Esophagus muscularis mucosa (tissue), 4 donors: ENCODE measurements at regions not wholly inside any gene's neighbourhood (a gene's known extent, or its start where the extent isn't known, plus 50 kb on each side); places are given as distances from the start of the nearest gene placed in this dataset.

Experiments used
- DNase-seq: peaks from one replicate; pipeline ENCODE4 v3.0.0-alpha.2; 2017; ENCODE audit errors: extremely low spot score
- H3K27ac ChIP-seq, 4 donors: fragments of 200-600 bp; sonication (generic); replicated peaks in 1 of 4; 1 replicate in 3 of 4; 2 replicates in 1 of 4; pipeline ENCODE4 v1.5.1; 2016 to 2019; ENCODE audit warnings: mild to moderate bottlenecking in 1 of 4
- H3K27me3 ChIP-seq, 4 donors: fragments of 200-600 bp; sonication (generic); one replicate each; pipeline versions ENCODE4 v1.5.1 to v1.6.0; 2016 to 2019
- H3K36me3 ChIP-seq, 4 donors: fragments of 200-600 bp; sonication (generic); one replicate each; pipeline ENCODE4 v1.5.1; 2016 to 2019
- H3K4me1 ChIP-seq, 4 donors: fragments of 200-600 bp; sonication (generic); one replicate each; pipeline ENCODE4 v1.5.1; 2016 to 2019
- H3K4me3 ChIP-seq, 4 donors: fragments of 200-600 bp; sonication (generic); 1 replicate in 2 of 4; 2 replicates in 2 of 4; pipeline ENCODE4 v1.5.1; 2016 to 2019; ENCODE audit warnings: mild to moderate bottlenecking in 4 of 4, moderate library complexity in 1 of 4
- H3K9me3 ChIP-seq, 4 donors: fragments of 200-600 bp; sonication (generic); 1 replicate in 3 of 4; 2 replicates in 1 of 4; pipeline ENCODE4 v1.5.1; 2016 to 2019
- EP300 ChIP-seq: sonication (generic); formaldehyde crosslinking; IDR thresholded peaks from one replicate; pipeline ENCODE4 v1.6.1; 2017; ENCODE audit warnings: antibody characterized with exemption
- POLR2A ChIP-seq: fragments of 450-650 bp; IDR thresholded peaks from one replicate; pipeline ENCODE4 v1.6.1; 2017; ENCODE audit warnings: antibody characterized with exemption, moderate library complexity, mild to moderate bottlenecking, low read depth
- POLR2AphosphoS5 ChIP-seq, 2 donors: sonication (generic); formaldehyde crosslinking; IDR thresholded peaks; one replicate each; pipeline ENCODE4 v1.6.1; 2017; ENCODE audit warnings: antibody characterized with exemption in 2 of 2
- WGBS: methylation state at CpG from one replicate; pipeline ENCODE4 v1.1.5; 2018; 5-methylcytosine and 5-hydroxymethylcytosine counted together
- intact Hi-C: fragments of 100-400 bp; cut with DNase I; formaldehyde crosslinking; loops from one replicate; pipeline ENCODE4 v1.15.1; 2023
- TF ChIP-seq, protein P1 (sequence below), 3 experiments: fragments of 200-600 bp in 2 of 3; fragments of 450-650 bp in 1 of 3; sonication (generic) in 2 of 3; IDR thresholded peaks; one replicate each; pipeline ENCODE4 v1.5.1; 2017 to 2019; ENCODE audit warnings: antibody characterized with exemption in 3 of 3, mild to moderate bottlenecking in 2 of 3, moderate library complexity in 1 of 3

- intact Hi-C loops: no loop called here
- 79% methylated on average over 7 of the region's 7 CpGs for WGBS
- no peak overlapping the region for H3K4me3 ChIP-seq
Measured at GRCh38 chr2:58906081-58906645, 665.0 kb upstream of the FANCL start.

DNA sequence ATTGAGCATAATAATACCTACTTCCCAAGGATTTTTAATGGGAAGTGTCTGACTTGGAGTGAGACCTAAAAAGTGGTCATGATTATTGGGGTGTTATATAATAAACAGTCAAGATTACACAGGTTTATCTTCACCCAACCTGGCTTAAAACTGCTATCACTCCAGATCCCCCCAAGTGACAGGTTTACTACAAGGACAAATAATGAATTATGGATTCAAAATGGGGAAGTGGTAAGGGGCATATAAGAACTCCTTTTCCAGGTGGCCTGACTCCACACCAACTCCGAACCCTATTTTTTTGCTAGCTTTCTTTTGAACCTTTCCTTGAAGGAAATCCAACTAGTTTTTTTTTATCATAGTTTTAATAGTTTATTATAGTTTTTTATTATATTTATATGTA lies 663.0 kb upstream of the FANCL start:
- Histone ChIP-seq H3K4me1 (no peaks in the 10 kb centered on the region), H3K36me3 (no peaks in the 10 kb centered on the region), H3K9me3 (no peaks in the 10 kb centered on the region), H3K27ac (no peak overlapping the region), H3K27me3 (peaks cover 0 to 9% (median 0%) of the 10 kb centered on the region in 4 donors), H3K4me3 (no peak overlapping the region)
- intact Hi-C loops: no loop called here
- 94% methylated on average over 1 of the region's 1 CpG for WGBS
- DNase-seq: no peak
- TF ChIP-seq, protein P1, sequence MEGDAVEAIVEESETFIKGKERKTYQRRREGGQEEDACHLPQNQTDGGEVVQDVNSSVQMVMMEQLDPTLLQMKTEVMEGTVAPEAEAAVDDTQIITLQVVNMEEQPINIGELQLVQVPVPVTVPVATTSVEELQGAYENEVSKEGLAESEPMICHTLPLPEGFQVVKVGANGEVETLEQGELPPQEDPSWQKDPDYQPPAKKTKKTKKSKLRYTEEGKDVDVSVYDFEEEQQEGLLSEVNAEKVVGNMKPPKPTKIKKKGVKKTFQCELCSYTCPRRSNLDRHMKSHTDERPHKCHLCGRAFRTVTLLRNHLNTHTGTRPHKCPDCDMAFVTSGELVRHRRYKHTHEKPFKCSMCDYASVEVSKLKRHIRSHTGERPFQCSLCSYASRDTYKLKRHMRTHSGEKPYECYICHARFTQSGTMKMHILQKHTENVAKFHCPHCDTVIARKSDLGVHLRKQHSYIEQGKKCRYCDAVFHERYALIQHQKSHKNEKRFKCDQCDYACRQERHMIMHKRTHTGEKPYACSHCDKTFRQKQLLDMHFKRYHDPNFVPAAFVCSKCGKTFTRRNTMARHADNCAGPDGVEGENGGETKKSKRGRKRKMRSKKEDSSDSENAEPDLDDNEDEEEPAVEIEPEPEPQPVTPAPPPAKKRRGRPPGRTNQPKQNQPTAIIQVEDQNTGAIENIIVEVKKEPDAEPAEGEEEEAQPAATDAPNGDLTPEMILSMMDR (IDR thresholded peaks at IDR 0.05): no peak
- TF ChIP-seq EP300 (no peak), POLR2A (no peak), POLR2AphosphoS5 (IDR thresholded peaks at IDR 0.05) (no peak)

More at GRCh38 chr2:58906081-58906645, 665.0 kb upstream of the FANCL start:
- DNase-seq: no peak
- H3K27ac ChIP-seq: no peak overlapping the region
- H3K9me3 ChIP-seq: no peaks in the 10 kb centered on the region
- no peaks in the 10 kb centered on the region for H3K36me3 ChIP-seq
- no peak for TF ChIP-seq POLR2A
- TF ChIP-seq, protein P1 (IDR thresholded peaks at IDR 0.05): no peak
- no peak for TF ChIP-seq POLR2AphosphoS5 (IDR thresholded peaks at IDR 0.05)
- TF ChIP-seq EP300: no peak
- no peaks in the 10 kb centered on the region for H3K4me1 ChIP-seq
- peaks cover 0 to 6% (median 0%) of the 10 kb centered on the region in 4 donors for H3K27me3 ChIP-seq

DNA sequence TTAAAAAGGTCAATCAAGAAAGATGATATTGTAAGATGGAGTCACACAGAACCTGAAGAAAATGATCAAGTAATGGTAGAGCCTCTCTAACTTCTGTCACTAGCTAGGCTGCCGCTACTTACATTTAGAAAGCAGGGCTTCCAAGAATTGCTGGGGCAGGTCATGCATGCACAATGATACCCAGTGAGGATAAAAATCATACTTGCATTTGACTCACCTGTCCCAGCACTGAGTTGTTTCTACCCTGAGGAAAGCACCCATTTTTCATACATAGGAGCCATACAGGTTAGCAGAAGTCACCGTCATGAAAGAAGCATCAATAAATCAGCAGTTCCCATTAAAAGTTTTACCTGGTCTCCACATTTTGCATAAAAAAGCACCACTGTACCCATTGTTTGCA lies 662.3 kb upstream of the FANCL start:
- TF ChIP-seq EP300: no peak
- no peak for TF ChIP-seq POLR2A
- TF ChIP-seq, protein P1 (IDR thresholded peaks at IDR 0.05): no peak
- TF ChIP-seq POLR2AphosphoS5 (IDR thresholded peaks at IDR 0.05): no peak
- 94% methylated on average over 2 of the region's 2 CpGs for WGBS

GRCh38 chr2:58900246-58901027 lies 659.3 kb upstream of the FANCL start:
- Histone ChIP-seq H3K27ac (no peak overlapping the region), H3K4me3 (no peak overlapping the region), H3K27me3 (peaks cover 0 to 9% (median 0%) of the 10 kb centered on the region in 4 donors), H3K36me3 (no peaks in the 10 kb centered on the region), H3K9me3 (no peaks in the 10 kb centered on the region), H3K4me1 (no peaks in the 10 kb centered on the region)
- TF ChIP-seq EP300 (no peak), POLR2AphosphoS5 (IDR thresholded peaks at IDR 0.05) (no peak), POLR2A (no peak)
- TF ChIP-seq, protein P1 (IDR thresholded peaks at IDR 0.05): no peak
- intact Hi-C loops: no loop called here
- DNase-seq: no peak
- 30% methylated on average over 10 of the region's 10 CpGs for WGBS

More for the DNA sequence above, 662.3 kb upstream of the FANCL start:
- H3K27me3 ChIP-seq: peaks cover 0 to 9% (median 0%) of the 10 kb centered on the region in 4 donors
- H3K4me1 ChIP-seq: no peaks in the 10 kb centered on the region
- intact Hi-C loops: no loop called here
- H3K36me3 ChIP-seq: no peaks in the 10 kb centered on the region
- no peaks in the 10 kb centered on the region for H3K9me3 ChIP-seq
- no peak overlapping the region for H3K27ac ChIP-seq
- H3K4me3 ChIP-seq: no peak overlapping the region
- DNase-seq: no peak
